ENCODE measurements at regions not wholly inside any gene's neighbourhood (a gene's known extent, or its start where the extent isn't known, plus 50 kb on each side); places are given as distances from the start of the nearest gene placed in this dataset.

- Histone ChIP-seq H3K4me3 (ENCODE audit: low read depth, low read length) (no peak overlapping the region), H3K9me3 (no peaks in the 10 kb centered on the region), H3K27me3 (no peaks in the 10 kb centered on the region), H3K36me3 (no peaks in the 10 kb centered on the region), H3K4me1 (peaks cover 10% of the 10 kb centered on the region)
- TF ChIP-seq CTCF (IDR thresholded peaks at IDR 0.05; ENCODE audit: low read depth, low read length): no peak
- no peak for DNase-seq
These were observed 65.1 kb upstream of the FGF3 start for GRCh38 chr11:69884286-69884685.

- DNase-seq: no peak
- Histone ChIP-seq H3K27me3 (no peaks in the 10 kb centered on the region), H3K36me3 (no peaks in the 10 kb centered on the region), H3K9me3 (no peaks in the 10 kb centered on the region), H3K4me3 (ENCODE audit: low read depth, low read length) (no peak overlapping the region), H3K4me1 (peaks cover 13% of the 10 kb centered on the region)
- no peak for TF ChIP-seq CTCF (IDR thresholded peaks at IDR 0.05; ENCODE audit: low read depth, low read length)
These were observed 65.5 kb upstream of the FGF3 start for GRCh38 chr11:69884751-69885150.

GRCh38 chr11:69887330-69887729 is 68.1 kb upstream of the FGF3 start:
- no peak overlapping the region for H3K4me3 ChIP-seq (ENCODE audit: low read depth, low read length)
- H3K4me1 ChIP-seq: peaks cover 18% of the 10 kb centered on the region
- H3K9me3 ChIP-seq: no peaks in the 10 kb centered on the region
- no peak for TF ChIP-seq CTCF (IDR thresholded peaks at IDR 0.05; ENCODE audit: low read depth, low read length)
- DNase-seq: no peak
- H3K36me3 ChIP-seq: no peaks in the 10 kb centered on the region
- no peaks in the 10 kb centered on the region for H3K27me3 ChIP-seq

DNA sequence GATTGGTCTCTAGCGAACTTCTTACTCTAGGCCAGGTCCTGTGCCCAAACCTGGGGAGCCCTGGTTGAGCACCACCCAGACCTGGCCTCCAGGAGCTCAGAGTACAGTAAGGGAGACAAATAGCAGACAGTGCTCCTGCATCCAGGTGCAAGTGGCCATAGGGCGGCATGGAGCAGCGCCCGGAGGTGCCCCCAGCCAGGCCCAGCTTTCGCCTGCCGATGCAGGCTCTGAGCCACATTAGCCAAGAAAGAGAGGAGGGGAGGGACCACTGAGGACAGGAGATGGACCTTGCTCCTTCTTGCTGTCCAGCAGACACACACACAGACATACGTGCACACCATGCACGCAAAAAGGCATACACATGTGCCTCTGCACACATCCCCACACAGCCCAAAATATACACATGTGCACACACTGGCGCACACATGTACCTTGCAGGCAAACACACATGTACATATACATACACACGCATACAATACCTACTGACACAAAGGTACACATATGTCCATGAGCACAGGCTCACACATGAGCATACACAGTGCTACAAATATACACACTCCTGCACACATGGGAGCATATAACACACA is 68.7 kb upstream of the FGF3 start:
- no peaks in the 10 kb centered on the region for H3K27me3 ChIP-seq

DNA sequence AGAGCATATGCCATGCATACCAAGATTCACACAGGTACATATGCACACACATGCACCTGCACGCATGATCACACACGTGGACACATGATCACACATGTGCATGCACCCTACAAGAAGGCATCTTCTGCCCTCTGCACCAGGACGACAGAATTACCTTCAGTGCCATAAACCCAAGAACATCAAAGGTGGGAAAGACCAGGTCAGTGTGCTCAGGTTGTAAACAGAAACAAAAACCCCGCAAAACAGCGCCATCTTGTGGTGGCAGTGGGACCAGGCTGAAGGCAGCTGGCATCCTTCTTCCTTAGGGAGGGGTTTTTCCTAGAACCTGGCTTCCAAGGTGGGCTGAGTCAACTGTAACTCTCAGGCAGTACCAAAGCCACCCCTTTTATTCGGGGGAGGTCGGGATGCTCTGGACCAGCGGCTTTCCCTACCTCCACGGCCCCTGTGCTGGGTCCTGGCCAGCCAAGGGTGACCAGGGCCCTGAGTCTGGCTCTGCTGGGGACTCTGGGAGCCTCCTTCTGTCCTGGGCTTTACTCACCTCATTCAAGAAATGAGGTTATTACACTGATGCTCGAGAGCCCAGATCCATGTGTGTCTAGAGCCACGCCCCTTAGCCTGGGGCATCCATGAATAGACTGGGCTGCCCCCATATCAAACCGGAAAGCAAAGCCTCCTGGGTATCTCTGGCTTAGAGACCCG is 69.4 kb upstream of the FGF3 start:
- Histone ChIP-seq H3K36me3 (no peaks in the 10 kb centered on the region), H3K4me1 (peaks cover 28% of the 10 kb centered on the region), H3K27me3 (no peaks in the 10 kb centered on the region), H3K4me3 (ENCODE audit: low read depth, low read length) (no peak overlapping the region), H3K9me3 (no peaks in the 10 kb centered on the region)
- peak; percentile 84 for DNase-seq
- TF ChIP-seq CTCF (IDR thresholded peaks at IDR 0.05; ENCODE audit: low read depth, low read length): peak; percentile 98

More for the DNA sequence above, 68.7 kb upstream of the FGF3 start:
- no peak for TF ChIP-seq CTCF (IDR thresholded peaks at IDR 0.05; ENCODE audit: low read depth, low read length)
- Histone ChIP-seq H3K4me1 (peaks cover 24% of the 10 kb centered on the region), H3K36me3 (no peaks in the 10 kb centered on the region), H3K4me3 (ENCODE audit: low read depth, low read length) (no peak overlapping the region), H3K9me3 (no peaks in the 10 kb centered on the region)
- no peak for DNase-seq
